Keratinocyte (primary cell): ENCODE measurements at regions not wholly inside any gene's neighbourhood (a gene's known extent, or its start where the extent isn't known, plus 50 kb on each side); places are given as distances from the start of the nearest gene placed in this dataset.

ENCODE experiments used
- DNase-seq: peaks from one replicate; pipeline ENCODE4 v3.0.0-alpha.2; 2011; ENCODE audit warnings: low read depth, missing footprints, low spot score
- FAIRE-seq: peaks from 2 replicates; lab custom pipeline; 2011; peaks lifted over from hg19 to GRCh38; lab: Jason Lieb, UNC
- H2AFZ ChIP-seq: 2 replicates; pipeline ENCODE4 v1.6.0; 2012; ENCODE audit warnings: low read length, control low read depth, inconsistent platforms; ENCODE audit not compliant: control insufficient read depth
- H3K27ac ChIP-seq: 2 replicates; pipeline ENCODE4 v1.5.1; 2011; ENCODE audit warnings: low read length; ENCODE audit not compliant: control insufficient read depth, insufficient read depth
- H3K27me3 ChIP-seq: 3 replicates; pipeline ENCODE4 v1.6.0; 2011; ENCODE audit warnings: low read length; ENCODE audit not compliant: control insufficient read depth, insufficient read depth; ENCODE audit errors: extremely low read depth
- H3K36me3 ChIP-seq, 2 experiments: 2 replicates in 1 of 2; 3 replicates in 1 of 2; pipeline ENCODE4 v1.5.1; 2011; ENCODE audit warnings: low read length in 2 of 2, mild to moderate bottlenecking in 1 of 2; ENCODE audit not compliant: control insufficient read depth in 2 of 2, insufficient read depth in 2 of 2; ENCODE audit errors: extremely low read depth in 1 of 2
- H3K4me1 ChIP-seq: 3 replicates; pipeline ENCODE4 v1.5.1; 2011; ENCODE audit warnings: low read length; ENCODE audit not compliant: control insufficient read depth, insufficient read depth; ENCODE audit errors: extremely low read depth
- H3K4me2 ChIP-seq: 3 replicates; pipeline ENCODE4 v1.6.0; 2011; ENCODE audit warnings: low read depth, low read length; ENCODE audit not compliant: control insufficient read depth, insufficient read depth; ENCODE audit errors: extremely low read depth
- H3K4me3 ChIP-seq, 3 experiments: fragments of 200-600 bp in 1 of 3; sonication (generic) in 1 of 3; 2 replicates in 2 of 3; 3 replicates in 1 of 3; pipeline ENCODE4 v1.5.1; 2011 to 2016; ENCODE audit warnings: low read length in 3 of 3, mild to moderate bottlenecking in 3 of 3, control low read depth in 2 of 3, inconsistent platforms in 1 of 3, low read depth in 1 of 3, mixed read lengths in 1 of 3, mixed run types in 1 of 3, moderate library complexity in 1 of 3; ENCODE audit not compliant: control insufficient read depth in 2 of 3, insufficient read depth in 2 of 3; ENCODE audit errors: extremely low read depth in 1 of 3
- H3K79me2 ChIP-seq: 2 replicates; pipeline ENCODE4 v1.6.0; 2012; ENCODE audit warnings: low read length; ENCODE audit not compliant: control insufficient read depth, insufficient read depth
- H3K9ac ChIP-seq: 3 replicates; pipeline ENCODE4 v1.6.0; 2011; ENCODE audit warnings: low read length; ENCODE audit not compliant: control insufficient read depth, insufficient read depth; ENCODE audit errors: extremely low read depth
- H3K9me1 ChIP-seq: 3 replicates; pipeline ENCODE4 v1.6.0; 2011; ENCODE audit warnings: low read length; ENCODE audit not compliant: control insufficient read depth, insufficient read depth; ENCODE audit errors: extremely low read depth
- H3K9me3 ChIP-seq: 2 replicates; pipeline ENCODE4 v1.5.1; 2012; ENCODE audit warnings: low read depth, low read length; ENCODE audit not compliant: control insufficient read depth
- H4K20me1 ChIP-seq: 3 replicates; pipeline ENCODE4 v1.6.0; 2011; ENCODE audit warnings: low read length; ENCODE audit not compliant: control insufficient read depth, insufficient read depth; ENCODE audit errors: extremely low read depth
- EZH2 ChIP-seq: IDR thresholded peaks from one replicate; pipeline ENCODE4 v1.6.1; 2012; ENCODE audit warnings: inconsistent platforms, mild to moderate bottlenecking, low read length, moderate library complexity
- dilution Hi-C: fragments of 300-500 bp; cut with MboI; formaldehyde crosslinking; loops from one replicate; pipeline ENCODE4 v1.7.0; 2020; ENCODE audit warnings: low sequenced_read_pairs; ENCODE audit not compliant: extremely low pct_ligation_motif_present
- TF ChIP-seq, protein P1 (sequence below), 3 experiments: IDR thresholded peaks in 1 of 3; conservative IDR thresholded peaks in 1 of 3; optimal IDR thresholded peaks in 1 of 3; 2 replicates in 2 of 3; 3 replicates in 1 of 3; pipeline versions ENCODE3 to v1.5.1; 2011; ENCODE audit warnings: low read length in 3 of 3, mild to moderate bottlenecking in 3 of 3, moderate library complexity in 2 of 3, control low read depth in 1 of 3, inconsistent platforms in 1 of 3; ENCODE audit not compliant: insufficient read depth in 2 of 3; ENCODE audit errors: extremely low read depth in 1 of 3

DNA sequence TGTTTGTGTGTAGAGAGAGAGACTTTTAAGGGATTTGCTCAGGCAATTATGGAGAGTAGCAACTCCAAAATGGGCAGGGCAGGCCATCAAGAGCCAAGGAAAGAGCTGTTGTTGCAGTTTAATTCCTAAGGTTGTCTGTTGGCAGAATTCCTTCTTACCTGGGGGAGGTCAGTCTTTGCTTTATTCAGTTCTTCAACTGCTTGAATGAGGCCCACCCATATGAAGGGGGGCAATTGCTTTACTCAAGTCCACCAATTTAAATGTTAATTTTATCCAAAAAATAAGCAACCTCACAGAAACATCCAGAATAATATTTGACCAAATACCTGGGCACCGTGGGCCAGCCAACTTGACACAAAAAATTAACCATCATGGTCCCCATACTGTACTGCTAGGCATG is 137.7 kb upstream of the KLHL25 start:
- Histone ChIP-seq H3K9ac (no peak overlapping the region), H3K27me3 (no peaks in the 10 kb centered on the region), H3K36me3 (no peaks in the 10 kb centered on the region), H3K79me2 (no peaks in the 10 kb centered on the region), H3K4me2 (no peak overlapping the region), H3K27ac (no peak overlapping the region), H3K9me3 (no peaks in the 10 kb centered on the region), H2AFZ (no peak overlapping the region), H3K9me1 (no peaks in the 10 kb centered on the region), H3K4me3 (no peak overlapping the region), H3K4me1 (no peaks in the 10 kb centered on the region), H4K20me1 (no peaks in the 10 kb centered on the region)
- no peak for FAIRE-seq
- DNase-seq: no peak
- TF ChIP-seq, protein P1, sequence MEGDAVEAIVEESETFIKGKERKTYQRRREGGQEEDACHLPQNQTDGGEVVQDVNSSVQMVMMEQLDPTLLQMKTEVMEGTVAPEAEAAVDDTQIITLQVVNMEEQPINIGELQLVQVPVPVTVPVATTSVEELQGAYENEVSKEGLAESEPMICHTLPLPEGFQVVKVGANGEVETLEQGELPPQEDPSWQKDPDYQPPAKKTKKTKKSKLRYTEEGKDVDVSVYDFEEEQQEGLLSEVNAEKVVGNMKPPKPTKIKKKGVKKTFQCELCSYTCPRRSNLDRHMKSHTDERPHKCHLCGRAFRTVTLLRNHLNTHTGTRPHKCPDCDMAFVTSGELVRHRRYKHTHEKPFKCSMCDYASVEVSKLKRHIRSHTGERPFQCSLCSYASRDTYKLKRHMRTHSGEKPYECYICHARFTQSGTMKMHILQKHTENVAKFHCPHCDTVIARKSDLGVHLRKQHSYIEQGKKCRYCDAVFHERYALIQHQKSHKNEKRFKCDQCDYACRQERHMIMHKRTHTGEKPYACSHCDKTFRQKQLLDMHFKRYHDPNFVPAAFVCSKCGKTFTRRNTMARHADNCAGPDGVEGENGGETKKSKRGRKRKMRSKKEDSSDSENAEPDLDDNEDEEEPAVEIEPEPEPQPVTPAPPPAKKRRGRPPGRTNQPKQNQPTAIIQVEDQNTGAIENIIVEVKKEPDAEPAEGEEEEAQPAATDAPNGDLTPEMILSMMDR (optimal IDR thresholded peaks at IDR 0.05 in 1 of 3, IDR thresholded peaks at IDR 0.05 in 1 of 3, conservative IDR thresholded peaks at IDR 0.05 in 1 of 3; ENCODE audit: extremely low read depth in 1 of 3, insufficient read depth in 2 of 3, low read length in 3 of 3): no peak
- no peak for TF ChIP-seq EZH2
- dilution Hi-C loops: no loop called here

DNA sequence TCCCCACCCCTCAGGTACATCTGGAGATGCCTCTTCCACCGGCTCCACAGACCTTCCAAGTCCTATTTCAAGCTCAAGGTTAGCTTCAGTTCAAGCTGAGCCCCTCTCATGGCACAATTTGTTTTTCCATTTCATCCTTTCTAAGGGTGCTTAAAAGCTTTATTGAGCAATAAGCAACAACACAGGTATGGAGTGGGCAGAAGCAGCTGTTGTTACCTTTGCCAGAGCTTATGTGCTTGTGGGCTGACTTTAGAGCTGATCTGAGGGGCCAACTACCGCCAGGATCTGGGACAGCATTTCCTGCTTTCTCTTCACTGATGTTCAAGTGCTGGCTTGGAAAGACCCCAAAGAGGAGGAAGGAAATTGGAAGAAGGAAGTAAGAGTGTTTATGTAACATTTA is 140.0 kb upstream of the KLHL25 start:
- no peak for DNase-seq
- H3K36me3 ChIP-seq: no peaks in the 10 kb centered on the region
- H3K79me2 ChIP-seq: no peaks in the 10 kb centered on the region
- no peaks in the 10 kb centered on the region for H3K4me1 ChIP-seq
- no peak overlapping the region for H3K4me2 ChIP-seq
- H2AFZ ChIP-seq: no peak overlapping the region
- no peak overlapping the region for H3K9ac ChIP-seq
- no peak overlapping the region for H3K4me3 ChIP-seq
- H4K20me1 ChIP-seq: no peaks in the 10 kb centered on the region
- H3K27me3 ChIP-seq: no peaks in the 10 kb centered on the region
- FAIRE-seq: no peak
- no peaks in the 10 kb centered on the region for H3K9me1 ChIP-seq
- no peak overlapping the region for H3K27ac ChIP-seq
- TF ChIP-seq EZH2: no peak
- TF ChIP-seq, protein P1 (optimal IDR thresholded peaks at IDR 0.05 in 1 of 3, IDR thresholded peaks at IDR 0.05 in 1 of 3, conservative IDR thresholded peaks at IDR 0.05 in 1 of 3; ENCODE audit: extremely low read depth in 1 of 3, insufficient read depth in 2 of 3, low read length in 3 of 3): no peak
- no peaks in the 10 kb centered on the region for H3K9me3 ChIP-seq
- dilution Hi-C loops: no loop called here
